Muscle of leg (tissue), 3 donors: ENCODE measurements at regions not wholly inside any gene's neighbourhood (a gene's known extent, or its start where the extent isn't known, plus 50 kb on each side); places are given as distances from the start of the nearest gene placed in this dataset.

ENCODE experiments used
- DNase-seq: peaks from one replicate; pipeline ENCODE4 v3.0.0; 2013
- H3K27ac ChIP-seq: one replicate; pipeline ENCODE4 v1.5.1; 2013; ENCODE audit warnings: mild to moderate bottlenecking, low read length, control low read depth
- H3K27me3 ChIP-seq: one replicate; pipeline ENCODE4 v1.6.1; 2013; ENCODE audit warnings: low read length; ENCODE audit not compliant: control insufficient read depth, insufficient read depth
- H3K36me3 ChIP-seq: one replicate; pipeline ENCODE4 v1.6.1; 2013; ENCODE audit warnings: low read length; ENCODE audit not compliant: control insufficient read depth, insufficient read depth
- H3K4me1 ChIP-seq: one replicate; pipeline ENCODE4 v1.6.1; 2013; ENCODE audit warnings: low read length; ENCODE audit not compliant: control insufficient read depth, insufficient read depth
- H3K4me3 ChIP-seq: one replicate; pipeline ENCODE4 v1.5.1; 2013; ENCODE audit warnings: low read length, control low read depth
- H3K9me3 ChIP-seq: replicated peaks from 2 replicates; pipeline ENCODE4 v1.6.1; 2013; ENCODE audit warnings: low read depth, low read length; ENCODE audit not compliant: control insufficient read depth
- WGBS: methylation state at CpG from one replicate; pipeline ENCODE4 v1.1.5; 2013; ENCODE audit warnings: missing lambda C conversion rate; ENCODE audit not compliant: insufficient coverage; 5-methylcytosine and 5-hydroxymethylcytosine counted together

DNA sequence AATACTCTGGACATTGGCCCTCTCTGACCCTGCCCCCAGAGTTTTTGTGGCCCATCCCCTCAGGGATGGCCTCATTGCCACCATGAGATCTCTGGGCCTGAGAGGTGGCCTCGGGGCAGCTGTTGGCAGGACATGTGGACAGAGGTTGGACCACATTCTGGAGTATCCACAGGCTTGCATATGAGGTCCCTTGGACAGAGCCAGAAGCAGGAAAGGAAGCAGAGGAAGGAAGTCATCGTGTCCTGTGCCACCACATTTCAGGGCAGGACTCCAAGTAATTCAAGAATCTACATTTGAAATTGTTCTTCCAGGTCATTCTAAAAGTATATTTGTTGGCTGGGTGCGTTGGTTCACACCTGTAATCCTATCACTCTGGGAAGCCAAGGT is 95.9 kb upstream of the PPP2R5A start:
- Histone ChIP-seq H3K27me3 (no peaks in the 10 kb centered on the region), H3K9me3 (no peaks in the 10 kb centered on the region), H3K4me3 (no peak overlapping the region), H3K36me3 (no peaks in the 10 kb centered on the region), H3K27ac (no peak overlapping the region), H3K4me1 (peaks cover 6% of the 10 kb centered on the region)
- DNase-seq: peak; percentile 11
- 83% methylated on average over 2 of the region's 3 CpGs for WGBS

DNA sequence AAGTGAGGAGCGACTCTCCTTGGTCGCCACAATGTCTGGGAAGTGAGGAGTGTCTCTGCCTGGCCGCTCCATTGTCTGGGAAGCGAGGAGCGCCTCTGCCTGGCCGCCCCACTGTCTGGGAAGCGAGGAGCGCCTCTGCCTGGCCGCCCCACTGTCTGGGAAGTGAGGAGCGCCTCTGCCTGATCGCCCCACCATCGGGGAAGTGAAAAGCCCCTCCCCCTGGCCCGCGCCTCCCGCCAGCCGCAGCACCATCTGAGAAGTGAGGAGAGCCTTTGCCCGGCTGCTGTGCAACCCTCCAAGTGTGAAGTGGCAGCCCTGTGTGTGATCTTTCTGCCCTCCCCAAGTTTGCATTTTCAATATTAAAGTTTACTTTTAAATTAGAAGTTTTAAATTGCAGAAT is 95.0 kb upstream of the PPP2R5A start:
- Histone ChIP-seq H3K4me1 (peaks cover 6% of the 10 kb centered on the region), H3K4me3 (no peak overlapping the region), H3K27ac (no peak overlapping the region), H3K9me3 (no peaks in the 10 kb centered on the region), H3K36me3 (no peaks in the 10 kb centered on the region), H3K27me3 (no peaks in the 10 kb centered on the region)
- 73% methylated on average over 4 of the region's 17 CpGs for WGBS
- no peak for DNase-seq

DNA sequence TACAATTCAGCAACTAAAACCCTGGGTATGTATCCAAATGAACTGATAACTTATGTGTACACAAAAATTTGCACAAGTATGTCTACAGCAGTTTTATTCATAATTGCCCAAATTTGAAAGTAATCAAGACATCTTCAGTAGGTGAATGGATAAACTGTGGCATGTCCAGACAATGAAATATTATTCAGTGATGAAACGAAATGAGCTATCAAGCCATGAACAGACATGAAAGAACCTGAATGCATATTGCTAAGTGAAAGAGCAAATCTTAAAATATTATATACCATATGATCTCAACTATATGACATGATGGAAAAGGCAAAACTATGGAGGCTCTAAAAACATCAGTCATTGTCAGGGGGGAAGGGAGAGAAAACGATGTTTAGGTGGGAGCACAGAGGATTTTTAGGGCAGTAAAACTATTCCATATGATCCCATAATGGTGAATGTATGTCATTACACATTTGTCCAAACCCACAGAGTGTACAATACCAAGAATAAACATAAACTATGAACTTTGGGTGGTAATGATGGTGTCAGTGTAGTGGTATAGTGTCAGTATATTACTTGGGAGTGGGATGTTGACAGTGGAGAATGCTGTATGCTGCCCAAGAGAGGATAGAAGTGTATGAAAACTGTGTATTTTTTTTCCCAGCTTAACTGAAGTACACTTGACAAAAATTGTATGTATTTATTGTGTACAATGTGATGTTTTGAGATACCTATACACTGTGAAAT is 92.8 kb upstream of the PPP2R5A start:
- peaks cover 6% of the 10 kb centered on the region for H3K4me1 ChIP-seq
- H3K36me3 ChIP-seq: no peaks in the 10 kb centered on the region
- WGBS: no CpG with 5 or more reads among the region's 2 CpGs
- H3K9me3 ChIP-seq: no peaks in the 10 kb centered on the region
- no peak overlapping the region for H3K4me3 ChIP-seq
- DNase-seq: no peak
- H3K27ac ChIP-seq: no peak overlapping the region
- no peaks in the 10 kb centered on the region for H3K27me3 ChIP-seq

DNA sequence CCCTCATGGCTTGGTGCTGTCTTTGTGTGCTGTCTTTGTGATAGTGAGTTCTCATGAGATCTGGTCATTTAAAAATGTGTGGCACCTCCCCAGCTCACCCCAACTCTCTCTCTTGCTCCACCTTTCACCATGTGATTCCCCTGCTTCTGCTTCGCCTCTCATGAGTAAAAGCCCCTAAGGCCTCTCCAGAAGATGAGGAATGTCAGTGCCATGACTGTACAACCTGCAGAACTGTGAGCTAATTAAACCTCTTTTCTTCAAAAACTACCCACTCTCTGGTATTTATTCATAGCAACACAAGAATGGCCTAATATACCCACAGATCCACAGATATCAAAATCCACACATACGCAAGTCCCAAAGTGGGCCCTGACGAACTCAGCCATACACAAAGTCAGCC is 88.9 kb upstream of the PPP2R5A start:
- H3K4me1 ChIP-seq: no peaks in the 10 kb centered on the region
- no peak overlapping the region for H3K4me3 ChIP-seq
- DNase-seq: no peak
- H3K27ac ChIP-seq: no peak overlapping the region
- WGBS: 88% methylated on average over 1 of the region's 3 CpGs
- H3K36me3 ChIP-seq: no peaks in the 10 kb centered on the region
- H3K27me3 ChIP-seq: no peaks in the 10 kb centered on the region
- H3K9me3 ChIP-seq: peaks cover 3% of the 10 kb centered on the region

DNA sequence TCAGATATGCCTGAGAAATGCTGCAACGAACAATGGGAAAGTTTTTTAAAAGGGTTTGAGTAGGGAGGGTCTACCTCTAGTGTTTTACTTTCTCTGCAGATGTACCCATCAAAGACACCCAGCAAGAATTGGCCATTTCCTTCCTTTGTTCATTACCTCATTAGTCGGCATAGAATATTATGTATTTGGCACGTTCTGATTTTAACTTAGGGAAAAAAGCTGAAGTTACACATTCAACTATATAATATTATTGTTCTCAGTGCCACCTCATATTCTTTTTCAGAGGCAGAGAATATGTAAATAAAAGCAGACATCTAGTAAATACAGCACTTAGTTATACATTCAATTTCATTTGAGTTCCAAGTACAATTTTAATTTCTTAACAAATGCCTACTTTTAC is 83.7 kb upstream of the PPP2R5A start:
- Histone ChIP-seq H3K27me3 (no peaks in the 10 kb centered on the region), H3K9me3 (peaks cover 3% of the 10 kb centered on the region), H3K4me3 (no peak overlapping the region), H3K4me1 (no peaks in the 10 kb centered on the region), H3K27ac (no peak overlapping the region), H3K36me3 (no peaks in the 10 kb centered on the region)
- no peak for DNase-seq
- no CpG with 5 or more reads among the region's 3 CpGs for WGBS

DNA sequence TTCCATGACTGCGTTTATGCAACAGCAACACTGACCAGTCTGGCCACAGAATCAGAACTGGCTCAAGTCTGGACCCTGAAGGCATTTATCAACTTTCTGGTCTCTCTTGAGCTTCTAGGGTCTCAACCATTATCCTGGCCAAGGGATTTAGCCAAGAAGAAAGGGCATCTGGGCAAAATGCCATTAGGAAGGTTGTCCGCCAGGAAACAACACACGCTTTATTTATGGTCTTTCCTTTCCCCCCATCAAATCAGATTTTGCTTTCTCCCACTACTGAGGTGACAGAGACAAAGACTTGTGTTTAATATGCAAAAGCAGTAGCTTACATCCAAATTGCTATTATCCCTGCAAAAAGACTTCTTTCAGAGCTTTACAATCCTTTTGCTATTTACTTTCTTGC is 81.6 kb upstream of the PPP2R5A start:
- Histone ChIP-seq H3K27ac (no peak overlapping the region), H3K4me1 (peaks cover 2% of the 10 kb centered on the region), H3K27me3 (no peaks in the 10 kb centered on the region), H3K9me3 (peaks cover 3% of the 10 kb centered on the region), H3K4me3 (no peak overlapping the region), H3K36me3 (no peaks in the 10 kb centered on the region)
- WGBS: 83% methylated on average over 1 of the region's 3 CpGs
- DNase-seq: no peak

DNA sequence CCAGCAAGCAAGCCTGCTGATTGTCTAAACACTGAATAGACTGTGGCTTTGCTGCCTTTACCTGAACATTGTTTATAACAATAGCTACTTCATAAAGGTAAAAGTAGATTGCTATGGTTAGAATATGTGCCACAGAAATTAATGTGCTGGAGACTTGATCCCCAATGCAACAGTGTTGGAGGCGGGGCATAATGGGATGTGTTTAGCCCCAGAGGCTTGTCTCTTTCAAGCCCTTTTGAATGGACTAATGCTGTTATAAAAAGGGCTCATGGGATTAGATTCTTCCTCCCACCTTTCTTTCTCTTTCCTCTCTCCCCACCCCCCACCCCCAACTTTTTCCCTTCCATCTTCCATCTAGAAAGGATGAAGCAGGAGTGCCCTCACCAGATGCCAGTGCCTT is 80.2 kb upstream of the PPP2R5A start:
- H3K27me3 ChIP-seq: no peaks in the 10 kb centered on the region
- H3K36me3 ChIP-seq: no peaks in the 10 kb centered on the region
- no CpG with 5 or more reads among the region's 1 CpG for WGBS
- peaks cover 2% of the 10 kb centered on the region for H3K4me1 ChIP-seq
- peaks cover 3% of the 10 kb centered on the region for H3K9me3 ChIP-seq
- no peak for DNase-seq
- no peak overlapping the region for H3K27ac ChIP-seq
- no peak overlapping the region for H3K4me3 ChIP-seq

DNA sequence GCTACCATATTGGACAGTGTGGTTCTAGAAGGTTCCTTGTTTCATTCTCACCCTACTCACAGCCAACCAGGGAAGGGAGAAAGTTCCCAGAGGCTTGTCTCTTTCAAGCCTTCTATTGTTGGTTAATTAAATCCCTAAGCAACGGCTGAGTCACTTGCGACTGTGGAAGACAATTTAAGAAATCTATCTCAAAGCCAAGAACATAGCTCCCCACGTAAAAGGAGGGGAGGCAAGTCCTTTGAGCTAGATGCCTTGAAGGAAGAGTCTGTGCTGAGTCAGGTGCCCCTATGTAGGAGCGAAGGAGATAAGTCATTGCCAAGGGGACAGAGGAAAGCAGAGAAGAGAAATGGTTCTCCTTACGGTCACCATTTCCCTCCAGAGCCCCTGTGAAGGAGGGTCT is 79.4 kb upstream of the PPP2R5A start:
- H3K4me1 ChIP-seq: peaks cover 2% of the 10 kb centered on the region
- H3K27ac ChIP-seq: no peak overlapping the region
- H3K9me3 ChIP-seq: peaks cover under 1% of the 10 kb centered on the region
- no peak overlapping the region for H3K4me3 ChIP-seq
- no peaks in the 10 kb centered on the region for H3K27me3 ChIP-seq
- no peaks in the 10 kb centered on the region for H3K36me3 ChIP-seq
- DNase-seq: no peak
- WGBS: 100% methylated on average over 1 of the region's 5 CpGs

DNA sequence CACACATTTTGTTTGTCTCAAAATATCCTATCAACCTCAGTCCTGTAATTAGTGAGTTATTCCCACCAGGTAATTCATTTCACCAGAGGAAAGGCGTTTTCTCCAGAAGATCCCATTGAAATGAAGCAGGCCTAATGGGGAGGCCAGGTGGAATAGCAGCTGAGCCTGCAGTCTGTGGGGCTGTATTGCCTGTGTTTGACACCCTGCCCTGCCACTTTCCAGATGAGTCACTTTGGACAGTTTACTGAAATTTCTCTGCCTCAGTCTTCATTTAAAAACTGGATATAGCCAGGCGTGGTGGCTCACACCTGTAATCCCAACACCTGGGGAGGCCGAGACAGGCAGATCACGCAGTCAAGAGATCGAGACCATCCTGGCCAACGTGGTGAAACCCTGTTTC is 78.1 kb upstream of the PPP2R5A start:
- no peak overlapping the region for H3K4me3 ChIP-seq
- H3K9me3 ChIP-seq: no peaks in the 10 kb centered on the region
- no peak for DNase-seq
- H3K27me3 ChIP-seq: no peaks in the 10 kb centered on the region
- no peak overlapping the region for H3K27ac ChIP-seq
- WGBS: 83% methylated on average over 1 of the region's 6 CpGs
- no peaks in the 10 kb centered on the region for H3K36me3 ChIP-seq
- peaks cover 2% of the 10 kb centered on the region for H3K4me1 ChIP-seq

DNA sequence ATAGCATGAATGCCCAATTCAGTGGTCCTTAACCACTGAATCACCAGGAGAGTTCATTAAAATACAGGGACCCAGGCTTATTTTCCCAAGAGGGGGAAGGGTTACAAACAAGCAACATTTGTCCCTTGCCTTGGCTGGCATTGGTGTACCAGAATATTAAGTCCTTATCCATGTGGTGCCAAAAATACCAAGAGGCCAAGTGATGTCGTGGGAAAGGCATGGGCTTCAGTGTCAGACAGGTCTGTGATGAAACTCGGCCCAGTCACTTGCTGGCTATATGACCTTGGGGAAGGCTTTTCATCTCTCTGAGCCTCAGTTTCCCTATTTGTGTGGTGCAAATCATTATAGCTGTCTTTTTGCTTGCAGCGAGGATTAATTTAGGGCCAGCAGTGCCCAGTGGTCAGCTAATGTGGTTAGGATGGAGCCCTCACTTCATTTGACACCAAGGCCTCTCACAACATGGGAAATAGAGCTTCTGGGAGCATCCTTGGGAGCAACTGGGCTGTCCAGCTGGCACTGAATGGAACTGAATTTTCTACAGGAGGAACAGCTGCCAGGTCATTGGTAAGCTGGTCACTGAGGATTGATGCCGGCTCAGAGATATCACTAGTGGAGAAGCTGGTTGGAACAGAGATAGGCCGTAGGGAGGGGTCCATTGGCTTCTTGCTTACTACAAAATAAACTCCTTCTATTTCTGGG is 77.2 kb upstream of the PPP2R5A start:
- 81% methylated on average over 3 of the region's 5 CpGs for WGBS
- H3K4me1 ChIP-seq: peaks cover 2% of the 10 kb centered on the region
- H3K9me3 ChIP-seq: no peaks in the 10 kb centered on the region
- H3K4me3 ChIP-seq: no peak overlapping the region
- H3K27ac ChIP-seq: no peak overlapping the region
- H3K36me3 ChIP-seq: no peaks in the 10 kb centered on the region
- no peaks in the 10 kb centered on the region for H3K27me3 ChIP-seq
- peak; percentile 8 for DNase-seq
